Esophagus squamous epithelium (tissue), 5 donors: ENCODE measurements at regions not wholly inside any gene's neighbourhood (a gene's known extent, or its start where the extent isn't known, plus 50 kb on each side); places are given as distances from the start of the nearest gene placed in this dataset.

Experiments used
- DNase-seq: peaks from one replicate; lab custom pipeline; 2025; lab: John Stamatoyannopoulos, UW
- H3K27ac ChIP-seq, 4 donors: fragments of 200-600 bp; sonication (generic); one replicate each; pipeline ENCODE4 v1.5.1; 2016 to 2019; ENCODE audit warnings: mild to moderate bottlenecking in 1 of 4
- H3K27me3 ChIP-seq, 4 donors: fragments of 200-600 bp; sonication (generic); 1 replicate in 3 of 4; 2 replicates in 1 of 4; pipeline versions ENCODE4 v1.5.1 to v1.6.0; 2017 to 2021; ENCODE audit warnings: antibody characterized with exemption in 1 of 4
- H3K36me3 ChIP-seq, 3 donors: fragments of 200-600 bp; sonication (generic); one replicate each; pipeline ENCODE4 v1.5.1; 2016 to 2019
- H3K4me1 ChIP-seq, 3 donors: fragments of 200-600 bp; sonication (generic); one replicate each; pipeline ENCODE4 v1.5.1; 2017 to 2019
- H3K4me3 ChIP-seq, 4 donors: fragments of 200-600 bp; sonication (generic); 1 replicate in 3 of 4; 2 replicates in 1 of 4; pipeline ENCODE4 v1.5.1; 2016 to 2019; ENCODE audit warnings: mild to moderate bottlenecking in 2 of 4, moderate library complexity in 1 of 4
- H3K9me3 ChIP-seq, 3 donors: fragments of 200-600 bp; sonication (generic); one replicate each; pipeline ENCODE4 v1.5.1; 2016 to 2019
- CTCF ChIP-seq, 6 experiments: fragments of 450-650 bp in 4 of 6; fragments of 200-600 bp in 2 of 6; sonication (generic) in 2 of 6; IDR thresholded peaks; one replicate each; pipeline ENCODE4 v1.5.1; 2016 to 2019; ENCODE audit warnings: antibody characterized with exemption in 6 of 6, mild to moderate bottlenecking in 4 of 6, moderate library complexity in 4 of 6
- POLR2A ChIP-seq, 4 donors: fragments of 450-650 bp; IDR thresholded peaks; one replicate each; pipeline ENCODE4 v1.6.1; 2017; ENCODE audit warnings: antibody characterized with exemption in 4 of 4, mild to moderate bottlenecking in 4 of 4, moderate library complexity in 3 of 4
- WGBS, 2 donors: methylation state at CpG; one replicate each; pipeline ENCODE4 v1.1.5; 2018; 5-methylcytosine and 5-hydroxymethylcytosine counted together
- intact Hi-C: fragments of 100-400 bp; cut with DNase I; formaldehyde crosslinking; loops from one replicate; pipeline ENCODE4 v1.15.0; 2022
- donor health status: DM: yes; HTN: yes; CAD: no.

DNA sequence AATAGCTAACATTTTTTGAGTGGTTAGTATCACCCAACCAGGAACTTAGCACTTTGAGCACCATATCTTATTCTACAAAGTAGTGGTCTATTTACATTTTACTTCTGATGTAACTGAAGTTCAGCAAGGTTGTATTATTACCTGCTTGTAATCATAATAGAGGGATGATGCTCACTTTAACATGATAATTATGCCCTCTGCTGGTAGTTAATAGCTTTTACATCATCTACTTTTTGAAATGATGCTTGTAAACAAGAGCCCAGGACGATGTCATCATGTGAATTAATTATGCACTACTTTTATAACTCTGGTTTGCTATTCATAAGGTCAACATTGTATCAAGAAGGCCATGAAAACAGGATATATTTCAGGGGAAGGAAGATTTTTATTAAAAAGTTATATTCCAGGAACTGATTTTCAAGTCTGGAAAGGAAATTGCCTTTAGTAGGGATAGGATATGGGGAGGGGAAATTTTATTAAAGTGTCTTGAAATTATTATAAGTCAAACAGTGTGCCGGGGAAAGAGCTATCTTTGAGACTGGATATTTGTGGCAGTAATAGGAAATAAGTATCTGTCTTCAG, 80.3 kb upstream of the SCIN start:
- no peak for DNase-seq
- WGBS, 2 donors = 25 to 30% methylated on average over 2 of the region's 2 CpGs
- Histone ChIP-seq H3K36me3 (no peaks in the 10 kb centered on the region), H3K27me3 (no peaks in the 10 kb centered on the region), H3K4me3 (no peak overlapping the region), H3K4me1 (no peaks in the 10 kb centered on the region), H3K9me3 (no peaks in the 10 kb centered on the region), H3K27ac (no peak overlapping the region)
- TF ChIP-seq CTCF (IDR thresholded peaks at IDR 0.05) (peak in 5 of 6 experiments; percentile 30 to 57 (median 39)), POLR2A (IDR thresholded peaks at IDR 0.05) (no peak)
- intact Hi-C loops = loop anchor here (10.0 kb wide), 1 partner anchor 95 kb away; no protein-coding TSS in a partner anchor

DNA sequence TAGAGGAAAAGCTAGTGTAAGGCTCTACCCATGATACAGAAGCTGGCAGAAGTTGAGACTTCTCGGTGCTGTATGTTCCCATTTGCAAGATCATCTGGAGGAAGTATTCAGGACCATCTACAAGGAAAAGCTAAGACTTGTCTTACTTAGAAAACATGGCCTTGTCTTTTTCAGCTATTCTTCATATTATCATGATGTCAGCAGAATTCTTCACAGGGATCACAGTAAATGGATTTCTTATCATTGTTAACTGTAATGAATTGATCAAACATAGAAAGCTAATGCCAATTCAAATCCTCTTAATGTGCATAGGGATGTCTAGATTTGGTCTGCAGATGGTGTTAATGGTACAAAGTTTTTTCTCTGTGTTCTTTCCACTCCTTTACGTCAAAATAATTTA, 79.6 kb upstream of the SCIN start:
- H3K27me3 ChIP-seq = no peaks in the 10 kb centered on the region
- H3K4me3 ChIP-seq = no peak overlapping the region
- DNase-seq = no peak
- no peak overlapping the region for H3K27ac ChIP-seq
- 62 to 78% methylated on average over 2 of the region's 2 CpGs for WGBS, 2 donors
- H3K36me3 ChIP-seq = no peaks in the 10 kb centered on the region
- no peaks in the 10 kb centered on the region for H3K4me1 ChIP-seq
- H3K9me3 ChIP-seq = no peaks in the 10 kb centered on the region
- no peak for TF ChIP-seq CTCF (IDR thresholded peaks at IDR 0.05)
- no peak for TF ChIP-seq POLR2A (IDR thresholded peaks at IDR 0.05)
- intact Hi-C loops = loop anchor here (10.0 kb wide), 1 partner anchor 96 kb away; no protein-coding TSS in a partner anchor

- 80 to 96% methylated on average over 3 of the region's 3 CpGs for WGBS, 2 donors
- no peak for DNase-seq
- Histone ChIP-seq H3K27me3 (no peaks in the 10 kb centered on the region), H3K27ac (no peak overlapping the region), H3K4me1 (no peaks in the 10 kb centered on the region), H3K9me3 (no peaks in the 10 kb centered on the region), H3K36me3 (no peaks in the 10 kb centered on the region), H3K4me3 (no peak overlapping the region)
- intact Hi-C loops = loop anchor here (10.0 kb wide), 1 partner anchor 97 kb away; no protein-coding TSS in a partner anchor
- TF ChIP-seq CTCF (IDR thresholded peaks at IDR 0.05) (no peak), POLR2A (IDR thresholded peaks at IDR 0.05) (no peak)
Observed at GRCh38 chr7:12491526-12491925, 79.0 kb upstream of the SCIN start.

GRCh38 chr7:12493407-12493806, 77.1 kb upstream of the SCIN start:
- H3K4me3 ChIP-seq = no peak overlapping the region
- no peak overlapping the region for H3K27ac ChIP-seq
- H3K9me3 ChIP-seq = no peaks in the 10 kb centered on the region
- no peaks in the 10 kb centered on the region for H3K27me3 ChIP-seq
- H3K36me3 ChIP-seq = no peaks in the 10 kb centered on the region
- TF ChIP-seq POLR2A (IDR thresholded peaks at IDR 0.05) (no peak), CTCF (IDR thresholded peaks at IDR 0.05) (no peak)
- intact Hi-C loops = loop anchor here (10.0 kb wide), 1 partner anchor 99 kb away; no protein-coding TSS in a partner anchor
- WGBS, 2 donors = 13 to 18% methylated on average over 1 of the region's 1 CpG
- no peak for DNase-seq
- no peaks in the 10 kb centered on the region for H3K4me1 ChIP-seq

- Histone ChIP-seq H3K27me3 (no peaks in the 10 kb centered on the region), H3K36me3 (no peaks in the 10 kb centered on the region), H3K9me3 (no peaks in the 10 kb centered on the region), H3K4me3 (no peak overlapping the region), H3K27ac (no peak overlapping the region), H3K4me1 (no peaks in the 10 kb centered on the region)
- DNase-seq = no peak
- 51 to 58% methylated on average over 2 of the region's 2 CpGs for WGBS, 2 donors
- TF ChIP-seq POLR2A (IDR thresholded peaks at IDR 0.05) = no peak
- TF ChIP-seq CTCF (IDR thresholded peaks at IDR 0.05) = no peak
- intact Hi-C loops = loop anchor here (10.0 kb wide), 1 partner anchor 99 kb away; no protein-coding TSS in a partner anchor
Observed at GRCh38 chr7:12493863-12494686, 76.4 kb upstream of the SCIN start.
